HG03439 (cell line): ENCODE measurements at regions not wholly inside any gene's neighbourhood (a gene's known extent, or its start where the extent isn't known, plus 50 kb on each side); places are given as distances from the start of the nearest gene placed in this dataset.

Experiments used
- ATAC-seq: cut with Tn5 transposase; IDR thresholded peaks from one replicate; pipeline ENCODE4 v1.9.1; 2021; ENCODE audit warnings: mild to moderate bottlenecking, moderate library complexity; ENCODE audit not compliant: unreplicated experiment

GRCh38 chr18:71919211-71919610 is 624.9 kb downstream of the CBLN2 start:
- ATAC-seq = no peak

GRCh38 chr18:71913641-71914040 is 630.5 kb downstream of the CBLN2 start:
- ATAC-seq = no peak

DNA sequence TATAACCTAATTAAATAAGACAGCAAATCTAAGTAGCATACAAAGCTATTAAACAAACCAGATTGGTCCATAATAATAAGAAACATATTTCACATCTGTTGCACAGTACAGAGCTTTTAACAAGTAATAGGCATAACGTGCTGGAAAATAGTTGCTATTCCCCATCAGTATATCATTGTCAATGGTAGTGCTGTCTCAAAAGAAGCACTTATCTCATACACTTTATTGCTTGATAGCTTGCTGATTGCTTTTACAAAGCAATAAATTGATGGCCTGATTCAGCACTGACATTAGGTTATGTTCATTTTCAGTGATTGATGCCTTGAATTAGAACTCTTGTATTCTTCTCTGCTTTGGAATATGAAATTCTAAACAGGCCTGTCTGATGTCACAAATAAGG is 641.7 kb downstream of the CBLN2 start:
- no peak for ATAC-seq

DNA sequence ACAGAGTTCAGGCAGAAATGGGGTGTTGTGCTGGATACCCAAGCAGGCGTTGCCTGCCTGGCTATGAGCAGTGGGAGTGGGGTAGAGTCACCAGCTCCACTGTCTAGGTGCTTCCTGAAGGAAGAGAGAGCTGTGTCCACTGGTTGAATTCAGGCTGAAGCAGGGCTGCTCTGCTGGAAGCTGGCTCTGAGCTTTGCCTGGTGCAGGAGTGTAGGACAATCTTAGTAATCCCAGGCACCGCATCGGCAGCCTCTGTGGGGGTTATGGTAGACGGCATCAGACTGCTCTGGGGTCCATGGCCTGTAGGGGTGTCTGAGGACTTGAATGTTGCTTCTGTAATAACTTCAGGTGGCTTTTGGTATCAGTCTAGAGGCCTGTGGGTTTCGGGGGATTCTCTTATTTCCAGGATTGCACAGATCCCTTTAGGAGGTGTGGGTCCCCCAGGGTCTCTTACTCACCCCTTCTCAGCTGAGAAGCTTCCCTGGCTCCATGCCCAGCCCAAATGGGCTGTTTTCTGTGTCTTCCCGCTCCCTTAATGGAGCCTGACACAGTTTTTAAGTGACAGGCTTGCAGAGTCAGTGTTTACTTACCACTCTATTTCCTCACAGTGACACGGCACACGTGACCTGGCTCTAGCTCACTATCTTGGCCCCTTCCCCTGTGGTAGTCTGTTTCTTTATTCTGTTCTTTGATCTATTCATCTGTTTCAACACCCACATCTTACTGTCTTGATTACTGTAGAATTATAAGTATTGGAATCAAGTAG is 644.3 kb downstream of the CBLN2 start:
- ATAC-seq = no peak

DNA sequence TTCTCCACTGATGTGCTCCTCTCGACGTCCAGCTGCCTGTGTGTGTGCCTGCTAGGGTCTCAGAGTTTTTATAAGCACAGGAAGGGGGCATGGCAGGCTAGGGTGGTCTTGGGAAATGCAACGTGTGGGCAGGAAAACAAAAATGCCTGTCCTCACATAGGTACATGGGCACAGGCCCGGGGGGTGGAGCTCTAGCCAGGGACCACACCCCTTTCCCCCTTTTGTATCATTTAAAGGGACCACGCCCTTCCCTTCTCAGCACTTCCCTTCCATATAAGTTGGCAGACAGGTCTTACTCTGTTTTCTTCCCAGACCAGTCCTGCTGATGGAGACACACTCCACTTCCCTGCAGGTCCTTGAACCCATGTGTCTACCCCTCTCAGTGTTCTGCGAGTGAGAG is 645.0 kb downstream of the CBLN2 start:
- no peak for ATAC-seq

GRCh38 chr18:71887509-71887908 is 656.6 kb downstream of the CBLN2 start:
- no peak for ATAC-seq

DNA sequence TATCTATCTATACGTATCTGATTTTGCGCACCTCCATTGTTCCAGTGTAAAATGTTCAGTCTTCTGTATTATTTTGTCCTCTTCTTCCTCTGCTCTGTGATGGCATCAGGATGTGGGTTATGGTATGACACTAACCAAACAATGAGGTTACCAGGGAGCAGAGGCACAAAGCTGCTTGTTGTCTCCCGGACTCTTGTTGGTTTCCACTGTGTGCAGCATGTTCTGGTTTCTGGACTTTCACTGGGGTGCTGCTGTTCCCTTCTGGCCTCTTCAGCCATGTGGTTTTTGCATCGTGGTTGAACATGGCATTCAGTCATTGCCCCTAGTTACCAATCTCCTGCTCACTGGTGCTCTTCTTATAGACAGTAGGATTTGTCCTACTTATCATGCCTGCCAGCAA is 665.9 kb downstream of the CBLN2 start:
- ATAC-seq = no peak

- no peak for ATAC-seq
These were observed 670.4 kb downstream of the CBLN2 start for GRCh38 chr18:71873695-71874094.

- ATAC-seq = no peak
These were observed 678.3 kb downstream of the CBLN2 start for GRCh38 chr18:71865888-71866287.

DNA sequence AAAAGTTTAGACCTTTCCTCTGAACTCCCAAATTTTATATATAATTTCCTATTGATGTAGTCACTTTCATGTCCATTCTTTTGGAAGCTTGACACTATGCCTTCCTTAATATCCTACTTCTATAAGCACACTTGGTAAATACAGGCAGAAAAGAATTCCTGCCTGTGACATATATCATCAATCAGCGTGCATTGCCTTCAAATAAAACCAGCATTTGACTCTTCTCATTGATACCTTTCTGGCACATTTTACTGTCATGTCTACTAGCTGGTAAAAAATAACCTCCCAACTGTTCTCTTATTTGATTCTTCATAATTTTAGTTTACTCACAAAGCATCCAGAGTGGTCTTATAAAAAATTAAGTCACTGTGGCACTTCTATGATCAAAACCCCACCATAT is 693.5 kb downstream of the CBLN2 start:
- no peak for ATAC-seq

- no peak for ATAC-seq
These were observed 694.7 kb downstream of the CBLN2 start for GRCh38 chr18:71849407-71849806.

GRCh38 chr18:71846716-71847115 is 697.4 kb downstream of the CBLN2 start:
- ATAC-seq = no peak

- no peak for ATAC-seq
These were observed 699.3 kb downstream of the CBLN2 start for GRCh38 chr18:71844814-71845213.

GRCh38 chr18:71842666-71843065 is 701.5 kb downstream of the CBLN2 start:
- no peak for ATAC-seq

DNA sequence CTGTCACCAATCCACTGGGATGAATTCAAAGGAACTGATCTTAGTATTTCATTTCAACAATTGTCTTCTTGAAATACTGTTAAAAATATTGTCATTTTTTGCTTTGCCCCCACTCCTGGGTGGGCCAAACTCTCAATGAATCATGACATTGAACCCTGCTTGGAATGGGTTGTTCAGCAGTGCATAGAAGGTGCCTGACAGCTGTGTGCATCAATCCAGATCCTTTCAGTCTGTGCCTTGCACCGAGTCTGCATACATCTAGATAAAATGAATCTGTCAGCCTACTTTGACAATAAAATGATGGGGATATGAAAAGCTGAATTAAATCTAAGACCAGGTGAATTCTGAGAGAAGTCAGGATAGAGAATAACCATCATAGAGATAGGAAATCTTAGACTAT is 706.6 kb downstream of the CBLN2 start:
- ATAC-seq = no peak

- no peak for ATAC-seq
These were observed 711.1 kb downstream of the CBLN2 start for GRCh38 chr18:71832946-71833617.

GRCh38 chr18:71831039-71831438 is 713.1 kb downstream of the CBLN2 start:
- ATAC-seq = no peak

DNA sequence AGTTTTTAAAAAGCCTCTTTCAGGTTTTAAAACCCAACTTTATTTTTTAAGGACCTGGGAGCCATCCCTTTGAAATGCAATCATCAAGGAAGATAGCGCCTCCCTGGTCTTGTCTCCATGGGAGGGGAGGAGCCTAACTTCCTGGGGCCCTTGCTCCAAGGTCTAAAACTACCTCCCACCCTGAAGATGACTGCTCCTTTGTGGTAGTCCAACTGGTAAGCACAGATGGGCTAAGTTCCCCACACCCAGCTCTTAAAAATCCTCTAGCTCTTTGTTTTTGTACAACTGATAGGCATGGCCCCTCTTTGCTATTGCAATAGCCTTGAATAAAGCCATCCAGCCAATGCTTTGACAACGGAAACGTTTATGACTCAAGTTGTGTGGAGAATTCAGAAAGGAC is 716.8 kb downstream of the CBLN2 start:
- no peak for ATAC-seq

DNA sequence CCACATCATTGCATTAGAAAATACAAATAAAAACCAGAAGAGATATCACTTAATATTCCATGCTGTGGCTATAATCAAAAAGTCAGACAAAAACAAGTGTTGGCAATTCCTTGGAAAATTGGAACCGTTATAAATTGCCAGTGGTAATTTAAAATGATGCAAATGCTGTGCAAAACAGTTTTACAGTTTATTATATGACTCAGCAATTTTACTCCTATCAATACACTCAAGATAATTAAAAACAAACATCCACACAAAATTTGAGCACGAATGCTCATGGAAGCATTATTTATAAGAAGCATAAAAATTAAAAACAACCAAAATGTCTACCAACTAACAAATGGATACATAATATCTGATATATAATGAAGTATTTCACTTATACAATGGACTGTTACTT is 728.8 kb downstream of the CBLN2 start:
- ATAC-seq = no peak

- no peak for ATAC-seq
These were observed 734.4 kb downstream of the CBLN2 start for GRCh38 chr18:71809711-71810110.

DNA sequence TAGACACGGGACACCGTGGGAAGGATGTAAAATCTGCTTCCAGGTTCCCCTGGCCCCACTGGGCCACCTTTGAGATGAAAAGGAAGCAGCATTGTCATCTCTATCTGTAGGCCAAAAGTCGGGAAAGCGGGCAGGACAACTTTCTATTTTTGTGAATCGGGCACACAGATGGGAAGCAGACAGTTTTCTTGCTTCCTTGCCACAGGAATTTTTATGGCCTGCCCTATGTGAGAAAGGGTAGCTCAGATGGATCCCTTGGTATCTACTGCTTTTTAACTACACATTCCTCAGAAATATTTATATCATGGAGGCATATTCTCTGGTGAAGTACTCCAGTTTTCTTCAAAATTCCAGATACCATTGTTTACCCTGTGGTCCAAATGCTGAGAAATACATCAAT is 735.5 kb downstream of the CBLN2 start:
- no peak for ATAC-seq

- ATAC-seq = no peak
These were observed 736.6 kb downstream of the CBLN2 start for GRCh38 chr18:71807586-71807985.
